GM10248 (cell line): ENCODE measurements at regions not wholly inside any gene's neighbourhood (a gene's known extent, or its start where the extent isn't known, plus 50 kb on each side); places are given as distances from the start of the nearest gene placed in this dataset.

ENCODE experiments used
- CTCF ChIA-PET: fragments of 300-600 bp; sonication (Branson Sonifier 250); formaldehyde crosslinking; extraction: SDS; loops from one replicate; lab custom pipeline; 2021; ENCODE audit warnings: antibody characterized with exemption; lab: Yijun Ruan, JAX
- POLR2A ChIA-PET: fragments of 350-650 bp; sonication (Branson Sonifier 250); formaldehyde crosslinking; extraction: SDS; loops from one replicate; lab custom pipeline; 2020; ENCODE audit warnings: antibody characterized with exemption; lab: Yijun Ruan, JAX
- DNase-seq: peaks from one replicate; pipeline ENCODE4 v3.0.0; 2012; ENCODE audit errors: extremely low spot score
- TF ChIP-seq, protein P1 (sequence below): IDR thresholded peaks from 2 replicates; pipeline ENCODE4 v1.5.1; 2012; ENCODE audit warnings: mild to moderate bottlenecking, low read depth; ENCODE audit errors: extremely low read depth, missing control alignments, control extremely low read depth

DNA sequence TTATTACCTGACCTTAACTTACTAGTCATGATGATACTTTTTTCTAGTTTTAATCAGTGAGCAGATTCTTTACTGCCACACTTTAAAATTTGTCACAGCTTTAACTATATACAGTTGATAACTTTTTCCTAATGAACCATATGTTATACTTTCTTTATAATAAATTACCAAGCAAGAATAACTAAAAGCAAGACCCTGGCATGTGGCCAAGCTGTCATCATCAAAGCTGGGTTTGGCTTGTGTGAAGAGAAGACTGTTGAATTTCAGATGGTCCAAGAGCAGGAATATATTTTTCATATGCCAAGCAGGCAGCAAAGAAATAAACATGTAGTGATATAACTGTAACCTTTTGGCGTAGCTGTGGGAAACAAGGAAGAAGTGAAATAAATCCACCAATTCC, 93.5 kb downstream of the PUS7L start:
- TF ChIP-seq, protein P1, sequence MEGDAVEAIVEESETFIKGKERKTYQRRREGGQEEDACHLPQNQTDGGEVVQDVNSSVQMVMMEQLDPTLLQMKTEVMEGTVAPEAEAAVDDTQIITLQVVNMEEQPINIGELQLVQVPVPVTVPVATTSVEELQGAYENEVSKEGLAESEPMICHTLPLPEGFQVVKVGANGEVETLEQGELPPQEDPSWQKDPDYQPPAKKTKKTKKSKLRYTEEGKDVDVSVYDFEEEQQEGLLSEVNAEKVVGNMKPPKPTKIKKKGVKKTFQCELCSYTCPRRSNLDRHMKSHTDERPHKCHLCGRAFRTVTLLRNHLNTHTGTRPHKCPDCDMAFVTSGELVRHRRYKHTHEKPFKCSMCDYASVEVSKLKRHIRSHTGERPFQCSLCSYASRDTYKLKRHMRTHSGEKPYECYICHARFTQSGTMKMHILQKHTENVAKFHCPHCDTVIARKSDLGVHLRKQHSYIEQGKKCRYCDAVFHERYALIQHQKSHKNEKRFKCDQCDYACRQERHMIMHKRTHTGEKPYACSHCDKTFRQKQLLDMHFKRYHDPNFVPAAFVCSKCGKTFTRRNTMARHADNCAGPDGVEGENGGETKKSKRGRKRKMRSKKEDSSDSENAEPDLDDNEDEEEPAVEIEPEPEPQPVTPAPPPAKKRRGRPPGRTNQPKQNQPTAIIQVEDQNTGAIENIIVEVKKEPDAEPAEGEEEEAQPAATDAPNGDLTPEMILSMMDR: no peak
- CTCF ChIA-PET: no interaction called here
- no peak for DNase-seq
- POLR2A ChIA-PET: no interaction called here

DNA sequence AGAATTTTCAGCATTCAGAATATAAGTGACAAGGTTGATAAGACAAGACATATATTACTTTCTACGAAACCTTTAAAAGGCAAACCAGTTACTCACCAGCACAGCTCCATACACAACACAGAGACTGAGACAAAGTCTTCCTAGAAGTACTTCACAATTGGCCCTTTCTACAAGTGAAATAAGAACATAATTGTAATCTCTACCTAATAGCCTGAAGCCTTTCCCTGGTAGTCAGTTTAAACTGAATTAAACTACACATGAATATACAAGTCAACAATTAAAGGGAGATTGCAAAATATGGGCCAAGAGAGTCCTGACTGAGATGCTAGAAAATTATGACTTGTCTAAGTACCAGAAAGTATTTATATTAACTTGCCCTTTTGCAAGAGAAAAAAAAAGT, 95.9 kb downstream of the PUS7L start:
- ChIA-PET CTCF (interaction anchor here (0.9 kb wide), 1 partner anchor 12 kb away, joined by 3 read pairs; no protein-coding TSS in a partner anchor), POLR2A (no interaction called here)
- TF ChIP-seq, protein P1: no peak
- no peak for DNase-seq

DNA sequence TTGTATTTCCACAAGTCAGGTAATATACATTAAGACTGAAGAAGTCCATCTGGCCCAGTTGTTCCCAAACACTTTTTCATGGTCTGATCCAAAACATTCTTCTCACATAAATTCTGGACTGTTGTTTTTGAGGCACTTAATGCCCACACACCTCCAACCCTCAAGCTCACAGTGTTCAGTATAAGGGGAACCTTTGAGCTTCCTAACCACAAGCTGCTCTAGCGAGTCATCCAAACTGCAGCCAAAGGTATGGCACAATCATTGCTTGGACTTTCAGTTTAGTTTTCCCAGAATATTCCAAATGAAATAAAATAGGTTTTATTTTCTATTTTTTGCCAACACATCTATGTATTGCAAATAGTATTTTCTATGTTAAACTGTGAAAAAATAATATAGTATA, 103.0 kb downstream of the PUS7L start:
- POLR2A ChIA-PET: no interaction called here
- no peak for DNase-seq
- CTCF ChIA-PET: interaction anchor here (1.2 kb wide), 1 partner anchor 12 kb away, joined by 3 read pairs; no protein-coding TSS in a partner anchor
- TF ChIP-seq, protein P1: no peak

DNA sequence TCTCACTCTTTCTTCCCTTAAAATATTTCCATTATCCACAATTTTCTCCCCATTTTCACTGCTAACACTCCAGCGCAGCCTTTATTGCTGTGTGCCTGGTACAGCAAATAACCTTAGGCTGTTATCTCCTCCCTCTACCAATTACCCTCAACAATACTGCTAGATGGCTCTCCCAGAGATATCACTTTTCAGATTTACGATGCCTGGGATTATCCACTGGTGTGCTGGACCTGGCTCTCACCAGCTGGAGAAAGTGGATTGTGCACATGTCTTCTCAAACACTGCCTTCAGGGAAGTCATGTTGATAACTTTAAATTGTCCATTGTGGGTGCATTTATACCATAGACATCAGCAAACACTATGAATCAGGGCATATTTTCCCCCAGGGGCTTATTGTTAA, 101.9 kb upstream of the ADAMTS20 start:
- no peak for DNase-seq
- CTCF ChIA-PET: interaction anchor here (0.6 kb wide), 1 partner anchor 10 kb away, joined by 4 read pairs; no protein-coding TSS in a partner anchor
- POLR2A ChIA-PET: no interaction called here
- TF ChIP-seq, protein P1: no peak

DNA sequence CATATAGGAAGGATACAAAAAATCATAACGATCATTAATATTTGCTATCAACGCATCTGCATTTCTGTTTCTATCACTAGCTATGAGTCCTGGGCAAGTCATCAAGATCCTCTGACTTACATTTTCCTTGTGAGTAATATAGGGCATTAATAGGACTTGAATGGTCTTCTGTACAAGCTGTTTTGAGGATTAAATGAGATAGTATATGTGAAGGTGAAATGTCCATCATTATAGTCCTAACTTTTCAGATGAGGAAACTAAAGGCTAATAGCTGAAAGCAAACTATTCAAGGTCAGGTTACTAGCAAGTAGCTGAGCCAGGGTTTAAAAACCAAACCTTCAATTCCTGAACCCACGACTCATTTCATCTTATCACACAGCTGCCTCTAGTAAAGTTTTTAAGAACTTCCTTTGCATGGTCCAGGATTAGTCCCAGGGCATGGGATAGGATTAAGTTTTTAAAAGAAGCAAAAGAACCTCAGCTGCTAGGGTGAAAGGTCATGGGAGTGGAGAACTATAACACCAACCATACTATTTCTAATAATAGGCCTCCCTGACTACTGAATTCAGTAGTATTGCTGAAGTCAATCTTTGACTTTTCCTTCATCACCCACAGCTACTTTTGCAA, 101.4 kb upstream of the ADAMTS20 start:
- no peak for DNase-seq
- TF ChIP-seq, protein P1: no peak
- POLR2A ChIA-PET: no interaction called here
- CTCF ChIA-PET: interaction anchor here (0.6 kb wide), 1 partner anchor 11 kb away, joined by 4 read pairs; no protein-coding TSS in a partner anchor

DNA sequence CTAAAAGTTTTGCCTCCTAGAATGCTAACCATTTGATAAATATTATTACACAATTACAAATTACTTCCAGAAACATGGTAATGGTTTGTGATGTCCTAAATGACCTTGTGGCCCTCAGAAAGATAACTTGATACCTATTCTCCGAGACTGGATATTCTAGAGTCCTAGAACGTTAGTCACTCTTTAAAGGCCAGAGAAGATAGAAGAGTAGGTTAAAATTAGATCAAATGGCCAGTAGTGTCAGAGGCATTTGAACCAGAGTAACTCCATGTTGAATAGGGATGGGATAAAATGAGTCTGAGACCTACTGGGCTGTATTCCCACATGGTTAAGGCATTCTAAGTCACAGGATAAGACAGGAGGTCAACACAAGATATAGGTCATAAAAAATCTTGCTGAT, 96.6 kb upstream of the ADAMTS20 start:
- CTCF ChIA-PET: no interaction called here
- TF ChIP-seq, protein P1: no peak

DNA sequence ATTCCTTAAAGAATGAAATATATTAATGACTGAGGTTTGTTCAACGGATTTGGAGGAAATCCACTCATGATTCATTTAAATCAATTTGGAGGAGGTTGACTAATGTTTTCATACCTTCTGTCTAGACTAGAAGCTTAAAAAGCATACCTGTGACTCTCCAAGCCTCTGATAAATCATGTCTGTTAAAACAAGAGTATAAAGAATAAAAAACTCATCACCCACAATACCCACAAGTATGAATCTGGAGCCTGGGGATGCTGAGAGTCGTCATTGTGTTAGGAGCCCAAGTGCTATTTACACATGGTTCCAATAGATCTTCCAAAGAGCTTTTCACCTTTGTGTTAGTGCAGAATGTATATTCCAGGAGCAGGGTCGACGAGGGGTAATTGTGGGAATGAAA, 86.8 kb upstream of the ADAMTS20 start:
- no peak for DNase-seq
- ChIA-PET CTCF (no interaction called here), POLR2A (no interaction called here)
- TF ChIP-seq, protein P1: no peak

More for the DNA sequence above, 96.6 kb upstream of the ADAMTS20 start:
- DNase-seq: no peak
- POLR2A ChIA-PET: no interaction called here
